ENCODE measurements at regions not wholly inside any gene's neighbourhood (a gene's known extent, or its start where the extent isn't known, plus 50 kb on each side); places are given as distances from the start of the nearest gene placed in this dataset.
A peak's percentile ranks its signal among the peaks of the same experiment; 100 is the strongest.

GRCh38 chr12:92562063-92562734 is 140.6 kb upstream of the PLEKHG7 start:
- H3K36me3 ChIP-seq: no peaks in the 10 kb centered on the region
- WGBS, 4 donors: 59 to 74% (median 64%) methylated on average over 3 of the region's 3 CpGs
- no peak for ATAC-seq
- peaks cover 5 to 36% (median 18%) of the 10 kb centered on the region in 12 donors for H3K4me1 ChIP-seq
- no peak overlapping the region for H3K4me3 ChIP-seq
- H3K9me3 ChIP-seq: peaks cover 0 to 8% (median 0%) of the 10 kb centered on the region in 12 donors
- intact Hi-C loops (cut with DNase I): loop anchor here in 7 of 10 donors (5.0 to 10.0 kb wide), 9 partner anchors 57 to 987 kb away; partner anchors contain the start of gene BTG1 (in 1 of the 7)
- no peaks in the 10 kb centered on the region for H3K27me3 ChIP-seq
- DNase-seq: no peak
- peak overlapping the region in 10 of 12 donors; percentile 4 to 77 (median 44) for H3K27ac ChIP-seq
- TF ChIP-seq, protein P1, sequence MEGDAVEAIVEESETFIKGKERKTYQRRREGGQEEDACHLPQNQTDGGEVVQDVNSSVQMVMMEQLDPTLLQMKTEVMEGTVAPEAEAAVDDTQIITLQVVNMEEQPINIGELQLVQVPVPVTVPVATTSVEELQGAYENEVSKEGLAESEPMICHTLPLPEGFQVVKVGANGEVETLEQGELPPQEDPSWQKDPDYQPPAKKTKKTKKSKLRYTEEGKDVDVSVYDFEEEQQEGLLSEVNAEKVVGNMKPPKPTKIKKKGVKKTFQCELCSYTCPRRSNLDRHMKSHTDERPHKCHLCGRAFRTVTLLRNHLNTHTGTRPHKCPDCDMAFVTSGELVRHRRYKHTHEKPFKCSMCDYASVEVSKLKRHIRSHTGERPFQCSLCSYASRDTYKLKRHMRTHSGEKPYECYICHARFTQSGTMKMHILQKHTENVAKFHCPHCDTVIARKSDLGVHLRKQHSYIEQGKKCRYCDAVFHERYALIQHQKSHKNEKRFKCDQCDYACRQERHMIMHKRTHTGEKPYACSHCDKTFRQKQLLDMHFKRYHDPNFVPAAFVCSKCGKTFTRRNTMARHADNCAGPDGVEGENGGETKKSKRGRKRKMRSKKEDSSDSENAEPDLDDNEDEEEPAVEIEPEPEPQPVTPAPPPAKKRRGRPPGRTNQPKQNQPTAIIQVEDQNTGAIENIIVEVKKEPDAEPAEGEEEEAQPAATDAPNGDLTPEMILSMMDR (IDR thresholded peaks at IDR 0.05): no peak
- TF ChIP-seq POLR2A (IDR thresholded peaks at IDR 0.05): no peak

DNA sequence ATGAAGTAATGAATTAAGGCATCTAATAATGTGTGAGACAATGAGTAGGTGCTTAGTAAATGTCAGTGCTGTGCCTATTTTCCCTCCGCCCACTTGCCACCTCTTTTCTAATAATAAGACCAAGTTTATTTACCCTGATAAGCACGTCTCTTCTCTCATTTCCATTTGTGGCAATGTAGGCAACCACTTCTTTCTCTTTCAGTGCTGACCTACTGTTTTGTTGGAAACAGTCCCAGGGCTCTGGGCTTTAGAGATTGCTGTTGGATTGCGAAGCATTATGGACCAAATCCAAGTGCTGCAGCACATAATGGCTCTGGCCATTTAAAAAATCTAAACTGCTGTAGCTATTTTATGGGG is 141.3 kb upstream of the PLEKHG7 start:
- Histone ChIP-seq H3K4me1 (peaks cover 5 to 37% (median 18%) of the 10 kb centered on the region in 12 donors), H3K4me3 (no peak overlapping the region), H3K9me3 (peaks cover 0 to 1% (median 0%) of the 10 kb centered on the region in 12 donors), H3K27me3 (no peaks in the 10 kb centered on the region), H3K36me3 (no peaks in the 10 kb centered on the region), H3K27ac (peak overlapping the region in 11 of 12 donors; percentile 36 to 77 (median 54))
- TF ChIP-seq, protein P1 (IDR thresholded peaks at IDR 0.05): no peak
- TF ChIP-seq POLR2A (IDR thresholded peaks at IDR 0.05): no peak
- intact Hi-C loops (cut with DNase I): loop anchor here in 7 of 10 donors (5.0 to 10.0 kb wide), 9 partner anchors 57 to 987 kb away; partner anchors contain the start of gene BTG1 (in 1 of the 7)
- 7 to 12% (median 9%) methylated on average over 3 of the region's 3 CpGs for WGBS, 4 donors
- ATAC-seq (peak; percentile 86 to 93 (median 90)), DNase-seq (peak in 4 of 5 donors; percentile 50 to 73 (median 62))

- H3K9me3 ChIP-seq: no peaks in the 10 kb centered on the region
- TF ChIP-seq POLR2A (IDR thresholded peaks at IDR 0.05): no peak
- TF ChIP-seq, protein P1 (IDR thresholded peaks at IDR 0.05): no peak
- intact Hi-C loops (cut with DNase I): loop anchor here in 7 of 10 donors (5.0 to 10.0 kb wide), 9 partner anchors 56 to 986 kb away; partner anchors contain the start of gene BTG1 (in 1 of the 7)
- DNase-seq (no peak), ATAC-seq (no peak)
- no peak overlapping the region for H3K4me3 ChIP-seq
- peak overlapping the region in 11 of 12 donors; percentile 36 to 77 (median 54) for H3K27ac ChIP-seq
- peaks cover 5 to 42% (median 20%) of the 10 kb centered on the region in 12 donors for H3K4me1 ChIP-seq
- no peaks in the 10 kb centered on the region for H3K36me3 ChIP-seq
- H3K27me3 ChIP-seq: no peaks in the 10 kb centered on the region
- WGBS, 4 donors: 82 to 97% (median 87%) methylated on average over 6 of the region's 6 CpGs
Measured at GRCh38 chr12:92560713-92561542, 141.9 kb upstream of the PLEKHG7 start.

DNA sequence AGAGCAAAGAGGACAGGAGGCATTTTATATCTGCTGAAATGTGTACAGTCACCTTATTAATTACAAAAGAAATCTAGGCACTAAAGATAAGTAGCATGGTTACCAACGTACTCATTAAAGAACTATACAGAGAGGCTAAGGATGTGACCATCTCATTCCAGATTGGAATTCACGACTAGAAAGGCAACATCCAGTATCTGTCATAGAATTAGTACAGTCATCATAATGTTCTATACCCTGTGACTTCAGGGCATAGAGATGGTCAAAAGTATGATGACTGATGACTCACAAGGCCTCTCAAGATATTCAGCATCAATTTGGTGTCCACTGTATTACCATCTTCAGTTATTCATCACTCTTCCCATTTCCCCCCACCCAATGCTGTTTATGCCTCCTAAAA is 144.0 kb upstream of the PLEKHG7 start:
- no peak for DNase-seq
- H3K4me3 ChIP-seq: no peak overlapping the region
- intact Hi-C loops (cut with DNase I): loop anchor here in 6 of 10 donors (5.0 to 10.0 kb wide), 5 partner anchors 144 to 564 kb away; partner anchors contain the start of gene BTG1 (in 1 of the 6)
- WGBS, 4 donors: 56 to 77% (median 65%) methylated on average over 2 of the region's 2 CpGs
- H3K4me1 ChIP-seq: peaks cover 5 to 64% (median 32%) of the 10 kb centered on the region in 12 donors
- no peaks in the 10 kb centered on the region for H3K9me3 ChIP-seq
- no peaks in the 10 kb centered on the region for H3K27me3 ChIP-seq
- ATAC-seq: no peak
- no peaks in the 10 kb centered on the region for H3K36me3 ChIP-seq
- TF ChIP-seq, protein P1 (IDR thresholded peaks at IDR 0.05): no peak
- TF ChIP-seq POLR2A (IDR thresholded peaks at IDR 0.05): no peak
- H3K27ac ChIP-seq: peak overlapping the region in 5 of 12 donors; percentile 5 to 52 (median 26)

Data from heart left ventricle (tissue), 16 donors.